Bone marrow (tissue), 2 donors: ENCODE measurements at regions not wholly inside any gene's neighbourhood (a gene's known extent, or its start where the extent isn't known, plus 50 kb on each side); places are given as distances from the start of the nearest gene placed in this dataset.
A peak's percentile ranks its signal among the peaks of the same experiment; 100 is the strongest.
"Not testable (repeated sequence)": the region's sequence is repeated elsewhere in the genome, so short reads cannot be mapped to it uniquely, and the experiment has no call there.

ENCODE experiments used
- DNase-seq, 2 donors: peaks; one replicate each; lab custom pipeline; 2025; lab: John Stamatoyannopoulos, UW

DNA sequence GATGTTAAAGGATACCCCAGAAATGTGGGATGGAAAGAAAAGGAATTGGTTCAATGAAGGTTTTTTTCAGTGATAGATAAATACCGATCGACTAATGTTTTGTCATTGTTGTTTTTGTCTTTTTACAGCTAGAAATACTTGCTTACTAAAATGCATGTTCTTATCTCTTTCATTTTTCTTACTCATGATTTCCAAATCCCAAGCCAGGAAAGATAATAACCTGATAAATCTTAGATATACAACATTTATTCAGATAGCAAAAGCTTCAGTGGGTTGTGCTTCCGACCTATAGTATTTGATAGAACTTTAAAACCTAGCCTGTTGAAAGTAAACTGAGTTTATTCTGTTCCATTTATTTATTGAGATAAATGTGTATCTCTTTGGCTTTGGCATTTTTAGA is 187.5 kb downstream of the EDN1 start:
- no peak for DNase-seq

GRCh38 chr6:12478921-12479320 is 188.8 kb downstream of the EDN1 start:
- no peak for DNase-seq

DNA sequence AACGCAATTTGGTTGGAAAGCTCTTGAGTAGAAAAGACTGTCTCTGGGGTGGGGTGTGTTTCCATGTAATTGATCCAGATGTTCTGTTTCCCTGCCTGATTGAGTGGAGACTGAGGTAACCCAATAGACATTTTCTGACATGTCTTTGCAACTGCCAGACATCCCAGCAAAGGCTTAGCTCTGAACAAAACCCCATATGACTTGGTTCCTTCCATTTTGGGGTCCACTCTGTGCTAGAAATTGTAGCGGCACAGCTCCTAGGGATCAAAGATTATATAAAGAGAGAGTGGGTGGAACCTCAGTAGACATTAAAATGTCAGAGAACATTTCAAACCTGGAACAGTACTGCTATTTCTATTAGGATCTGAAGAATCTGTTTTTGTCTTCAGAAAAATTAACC is 189.3 kb downstream of the EDN1 start:
- DNase-seq: no peak

DNA sequence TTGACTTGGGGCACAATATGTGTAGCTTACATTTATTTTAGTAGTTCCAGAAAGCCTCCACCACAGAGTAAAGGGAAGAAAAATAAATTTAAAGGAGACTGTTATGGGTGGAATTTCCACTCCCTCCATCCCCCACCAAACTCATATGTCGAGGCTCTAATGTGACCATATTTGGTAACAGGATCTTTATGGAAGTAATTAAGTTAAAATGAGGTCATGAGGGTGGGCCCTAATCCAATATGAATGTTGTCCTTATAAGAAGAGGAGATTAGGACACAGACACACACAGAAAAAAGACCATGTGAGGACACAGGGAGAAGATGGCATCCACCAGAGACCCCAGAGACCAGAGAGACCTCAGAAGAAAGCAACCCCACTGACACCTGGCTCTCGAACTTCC is 189.7 kb downstream of the EDN1 start:
- no peak for DNase-seq

DNA sequence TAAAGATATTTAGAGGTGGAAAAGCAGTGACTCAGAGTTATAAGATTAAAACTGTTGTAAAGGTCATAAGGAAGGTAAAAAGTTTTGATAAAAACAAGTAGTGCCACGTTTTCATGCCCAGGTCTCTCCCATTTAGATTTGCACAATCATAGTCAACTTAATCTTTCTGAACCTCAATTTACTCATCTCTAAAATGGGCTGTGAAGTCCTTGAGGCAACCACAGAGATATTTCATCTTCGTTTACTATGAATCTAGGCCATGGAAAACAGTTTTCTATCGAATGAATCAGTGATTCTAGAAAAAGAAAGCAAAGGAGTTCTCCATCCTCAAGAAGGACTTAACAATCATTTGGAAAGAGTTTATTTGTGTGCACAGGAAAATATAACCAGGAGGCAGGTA is 190.2 kb downstream of the EDN1 start:
- DNase-seq: no peak

- DNase-seq: no peak
These were observed 191.1 kb downstream of the EDN1 start for GRCh38 chr6:12481292-12481691.

DNA sequence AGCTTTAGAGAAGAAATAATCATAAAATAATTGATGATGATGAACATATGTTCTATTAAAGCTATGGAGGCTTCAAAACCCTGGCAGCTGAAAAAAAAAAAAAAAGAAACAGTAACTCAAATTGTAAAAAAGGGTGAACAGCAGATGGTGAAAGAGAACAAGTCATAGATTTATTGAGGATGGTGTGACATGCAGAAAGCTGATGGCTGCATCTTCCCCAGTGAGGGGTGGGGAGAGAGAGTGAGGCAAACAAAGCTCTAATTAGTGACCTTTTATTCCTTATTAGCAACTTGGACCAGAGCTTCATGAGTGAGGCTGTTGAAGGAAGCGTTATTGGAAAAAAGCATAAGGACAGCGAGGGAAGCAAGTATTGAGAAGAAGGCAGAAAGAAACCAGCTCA is 191.7 kb downstream of the EDN1 start:
- no peak for DNase-seq

DNA sequence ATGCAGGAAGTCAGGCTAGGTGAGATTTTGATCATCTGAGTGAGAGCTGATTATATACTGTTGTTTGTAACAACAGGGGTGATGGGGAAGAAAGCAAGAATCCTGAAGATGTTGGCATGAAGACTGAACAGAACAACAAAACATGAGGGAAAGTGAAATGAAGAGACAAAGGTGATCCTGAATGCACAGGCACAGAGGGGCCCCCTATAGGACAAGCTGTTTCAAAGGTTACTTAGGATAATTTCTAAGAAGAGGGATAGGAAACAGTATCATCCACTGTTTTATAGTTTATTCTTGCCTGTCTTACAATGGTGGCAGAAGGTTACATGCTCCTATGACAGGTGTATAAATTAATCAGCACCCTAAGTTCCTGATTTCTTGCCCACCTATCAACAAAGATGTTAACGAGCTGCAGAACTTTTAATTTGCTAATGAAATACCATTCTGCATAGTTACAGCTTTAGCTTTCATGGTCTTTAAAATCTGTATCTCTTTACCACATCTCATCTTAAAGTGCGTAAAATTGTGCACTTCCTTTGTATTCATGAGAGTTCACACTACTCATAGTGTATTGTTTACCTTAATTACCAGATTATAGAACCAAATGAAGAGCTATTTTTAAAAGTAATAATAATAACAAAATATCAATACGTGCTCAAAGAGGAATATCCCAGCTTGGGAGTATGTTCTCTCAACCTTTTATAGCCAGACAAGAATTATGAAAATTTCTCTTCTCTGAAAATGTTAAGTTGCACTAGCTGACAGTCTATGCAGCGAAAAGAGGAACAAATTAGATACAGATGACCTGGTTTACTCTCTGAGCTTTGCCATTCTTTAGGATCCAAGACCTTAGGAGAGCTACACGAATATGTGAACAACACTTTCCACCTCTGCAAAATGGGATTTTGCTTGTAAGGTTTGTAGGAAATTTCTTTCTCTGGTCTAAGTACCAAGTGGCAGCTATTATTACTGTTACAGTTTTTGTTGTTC is 192.5 kb downstream of the EDN1 start:
- DNase-seq: no peak

DNA sequence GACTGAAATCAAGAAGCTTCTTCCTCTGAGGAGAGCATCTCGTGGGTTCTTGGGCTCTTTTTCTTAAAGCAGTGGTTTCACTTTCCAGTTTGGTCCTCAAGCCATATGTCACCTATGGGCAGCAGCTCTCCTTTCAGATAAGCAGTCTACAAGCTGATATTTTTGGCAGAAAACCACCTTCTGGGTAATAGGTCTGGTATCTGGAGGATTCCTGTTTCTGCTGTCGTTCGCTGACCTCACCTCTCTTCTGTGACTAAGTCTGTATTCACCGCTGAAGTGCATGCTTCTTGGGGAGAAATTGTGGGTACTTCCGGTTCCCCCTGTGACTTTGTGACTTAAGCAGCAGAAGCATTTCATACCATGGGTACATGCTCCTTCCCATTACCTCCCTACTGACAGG is 193.6 kb downstream of the EDN1 start:
- DNase-seq: peak in 1 of 2 donors; percentile 31

- DNase-seq: no peak
These were observed 194.4 kb downstream of the EDN1 start for GRCh38 chr6:12484519-12484918.

DNA sequence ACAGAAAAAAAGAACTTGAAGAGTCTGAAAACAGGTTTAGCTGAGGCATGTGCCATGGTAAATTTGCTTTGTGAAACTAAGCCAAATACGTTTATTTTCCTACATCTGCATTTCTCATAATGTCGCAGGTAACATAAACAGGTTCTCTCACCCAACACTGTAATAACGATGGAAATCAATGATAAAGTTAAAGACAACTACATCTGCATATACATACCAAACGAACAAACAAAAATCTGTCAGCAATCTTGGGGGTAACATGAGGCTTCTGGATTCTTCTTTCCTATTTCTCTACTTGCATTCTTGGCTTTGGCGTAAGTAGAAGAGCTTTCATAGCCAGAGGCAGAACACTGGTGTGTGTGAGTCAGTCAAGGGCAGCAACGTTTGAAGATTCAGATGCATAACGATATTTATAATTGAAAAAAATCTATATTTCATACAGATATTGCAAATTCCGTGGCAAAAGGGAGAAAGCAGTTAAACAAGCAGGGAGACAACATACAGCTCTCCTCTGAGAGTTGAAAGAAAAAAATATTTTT is 195.1 kb downstream of the EDN1 start:
- no peak for DNase-seq

GRCh38 chr6:12485837-12486236 is 195.7 kb downstream of the EDN1 start:
- DNase-seq: no peak

DNA sequence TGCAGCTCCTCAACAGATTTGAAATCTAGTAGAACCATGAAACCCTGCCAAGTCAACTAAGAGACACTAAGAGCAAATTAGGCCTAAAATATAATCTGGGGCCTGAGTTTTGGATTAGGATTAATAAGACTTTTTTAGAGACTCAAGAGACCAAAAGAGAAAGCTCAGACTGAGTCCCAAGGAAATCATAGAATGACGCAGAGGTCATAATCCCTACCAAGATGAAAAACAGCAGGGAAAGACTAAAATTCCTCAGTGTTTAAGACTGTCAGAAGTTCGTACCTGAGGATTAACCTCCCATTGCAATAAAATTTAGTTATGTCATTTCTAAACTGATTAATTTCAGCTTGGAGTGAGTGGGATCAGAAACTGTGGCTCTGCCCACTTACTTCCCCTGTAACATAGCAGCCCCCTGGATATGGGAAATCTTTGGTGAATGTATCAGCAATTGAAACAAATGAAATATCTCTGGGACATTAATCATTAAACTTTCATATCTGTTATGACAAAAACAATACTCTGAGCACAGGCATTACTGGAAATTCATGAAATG is 200.3 kb downstream of the EDN1 start:
- no peak for DNase-seq

DNA sequence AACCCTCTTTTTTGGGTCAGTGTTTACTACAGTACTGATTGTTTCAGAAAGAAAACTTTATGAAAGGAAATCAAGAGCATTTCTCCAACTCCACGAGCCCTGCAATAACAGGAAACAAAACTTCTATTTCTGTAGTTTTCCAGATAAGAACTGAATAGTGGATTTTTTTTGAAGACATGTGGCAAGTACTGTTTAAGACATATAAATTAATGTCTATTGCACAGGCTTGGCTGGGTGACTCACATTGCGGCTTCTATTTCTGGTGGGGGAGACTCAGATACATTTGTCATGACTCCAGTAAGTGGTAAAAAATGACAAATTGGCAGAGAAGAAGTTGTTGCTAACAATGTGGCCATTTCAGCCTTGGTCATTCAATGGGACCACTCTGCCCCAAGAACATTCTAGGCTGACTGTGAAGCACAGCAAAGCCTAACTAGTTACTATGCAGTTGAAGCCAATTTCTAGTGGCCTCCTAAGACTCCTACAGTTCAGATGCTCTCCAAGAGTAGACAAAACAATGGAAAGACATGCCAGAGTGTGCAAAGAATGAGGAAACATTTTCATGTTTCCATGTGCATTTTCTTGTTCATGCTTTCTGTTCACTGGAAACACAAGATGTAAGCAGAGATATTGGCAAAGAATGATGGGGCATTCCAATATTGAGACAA is 200.9 kb downstream of the EDN1 start:
- peak in 1 of 2 donors; percentile 67 for DNase-seq

DNA sequence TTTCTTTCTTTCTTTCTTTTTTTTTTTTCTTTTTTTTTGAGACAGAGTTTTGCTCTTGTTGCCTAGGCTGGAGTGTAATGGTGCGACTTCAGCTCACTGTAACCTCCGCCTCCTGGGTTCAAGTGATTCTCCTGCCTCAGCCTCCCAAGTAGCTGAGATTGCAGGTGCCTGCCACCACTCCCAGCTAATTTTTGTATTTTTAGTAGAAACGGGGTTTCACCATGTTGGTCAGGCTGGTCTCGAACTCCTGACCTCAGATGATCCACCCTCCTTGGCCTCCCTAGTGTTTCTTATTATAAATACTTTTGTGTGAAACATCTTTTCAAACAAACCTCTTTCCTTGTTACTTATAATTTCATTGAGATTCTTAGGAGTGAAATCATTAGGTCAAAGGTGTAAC is 202.8 kb downstream of the EDN1 start:
- DNase-seq: not testable (repeated sequence)

GRCh38 chr6:12493446-12493845 is 203.3 kb downstream of the EDN1 start:
- DNase-seq: no peak

- DNase-seq: no peak
These were observed 204.0 kb downstream of the EDN1 start for GRCh38 chr6:12494161-12494560.

- no peak for DNase-seq
These were observed 211.8 kb downstream of the EDN1 start for GRCh38 chr6:12501990-12502389.

DNA sequence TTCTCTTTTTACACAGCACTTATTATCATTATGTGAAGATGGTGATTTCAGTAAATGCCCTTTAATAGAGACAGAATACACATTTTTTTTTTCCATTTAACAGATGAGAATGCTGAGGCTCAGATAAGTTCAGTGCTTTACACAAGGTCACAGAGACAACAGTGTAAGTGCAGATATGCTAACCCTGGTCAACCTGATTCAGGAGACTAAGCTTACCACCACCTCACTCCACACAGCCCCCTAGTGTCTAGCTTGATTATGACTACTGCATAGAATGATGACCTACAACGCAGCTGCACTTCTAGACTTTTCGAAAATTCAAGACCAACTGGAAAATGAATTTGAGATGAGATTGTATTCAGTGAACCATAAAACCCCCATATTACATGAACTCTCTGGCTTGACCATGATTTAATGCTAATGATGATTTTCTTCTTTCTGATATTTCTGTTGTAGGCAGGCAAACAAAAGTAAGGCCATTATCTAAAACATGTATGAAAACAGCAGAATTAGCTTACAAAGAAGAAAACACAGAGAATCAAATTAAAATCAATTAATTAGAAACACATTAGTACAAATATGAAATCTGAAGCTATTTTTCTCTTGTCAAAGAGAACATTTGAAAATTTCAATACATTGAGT is 212.1 kb upstream of the PHACTR1 start:
- DNase-seq: no peak

- DNase-seq: no peak
These were observed 211.1 kb upstream of the PHACTR1 start for GRCh38 chr6:12505486-12505885.

DNA sequence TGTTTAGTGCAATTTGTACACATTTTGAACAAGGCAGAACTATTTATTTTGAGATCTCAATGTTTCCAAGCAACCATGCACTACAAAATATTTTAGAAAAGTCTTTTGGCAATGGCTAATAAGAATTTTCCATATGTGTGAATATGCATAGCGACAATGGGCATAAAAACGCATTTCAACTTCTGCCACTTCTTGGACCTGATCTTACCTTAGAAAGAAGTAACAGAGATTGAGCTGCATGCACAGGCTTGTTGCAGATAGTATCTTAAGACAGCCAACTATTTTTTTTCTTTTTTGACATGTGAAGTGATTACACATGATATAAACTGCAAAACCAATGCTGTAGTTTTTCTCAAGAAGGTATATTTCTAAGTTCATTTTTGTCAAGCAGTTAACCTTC is 210.4 kb upstream of the PHACTR1 start:
- no peak for DNase-seq

- DNase-seq: no peak
These were observed 208.9 kb upstream of the PHACTR1 start for GRCh38 chr6:12507636-12508035.
